Osteoblast (primary cell): ENCODE measurements at regions not wholly inside any gene's neighbourhood (a gene's known extent, or its start where the extent isn't known, plus 50 kb on each side); places are given as distances from the start of the nearest gene placed in this dataset.

ENCODE experiments used
- DNase-seq: peaks from one replicate; pipeline ENCODE4 v3.0.0; 2011; ENCODE audit warnings: low spot score, mixed read lengths; ENCODE audit not compliant: insufficient read length; ENCODE audit errors: missing footprints
- H2AFZ ChIP-seq: 2 replicates; pipeline ENCODE4 v1.6.0; 2011; ENCODE audit warnings: mild to moderate bottlenecking, low read length
- H3K27ac ChIP-seq: 2 replicates; pipeline ENCODE4 v1.5.1; 2011; ENCODE audit warnings: mild to moderate bottlenecking, low read depth, low read length, moderate library complexity
- H3K27me3 ChIP-seq: 2 replicates; pipeline ENCODE4 v1.6.0; 2012; ENCODE audit warnings: mild to moderate bottlenecking, control low read depth, inconsistent platforms, low read length, moderate library complexity; ENCODE audit not compliant: insufficient read depth
- H3K36me3 ChIP-seq: 2 replicates; pipeline ENCODE4 v1.5.1; 2011; ENCODE audit warnings: mild to moderate bottlenecking, low read length, control low read depth, moderate library complexity; ENCODE audit not compliant: insufficient read depth
- H3K4me1 ChIP-seq: 2 replicates; pipeline ENCODE4 v1.5.1; 2011; ENCODE audit warnings: mild to moderate bottlenecking, low read length, control low read depth, moderate library complexity; ENCODE audit not compliant: insufficient read depth
- H3K4me2 ChIP-seq: 2 replicates; pipeline ENCODE4 v1.6.0; 2011; ENCODE audit warnings: mild to moderate bottlenecking, low read length; ENCODE audit not compliant: insufficient read depth
- H3K4me3 ChIP-seq: fragments of 200-600 bp; sonication (generic); 3 replicates; pipeline ENCODE4 v1.5.1; 2012; ENCODE audit warnings: mild to moderate bottlenecking, low read length, inconsistent platforms; ENCODE audit not compliant: insufficient read depth
- H3K79me2 ChIP-seq: 2 replicates; pipeline ENCODE4 v1.6.0; 2012; ENCODE audit warnings: mild to moderate bottlenecking, low read length, control low read depth, inconsistent platforms; ENCODE audit not compliant: insufficient read depth
- H3K9me3 ChIP-seq: 2 replicates; pipeline ENCODE4 v1.5.1; 2011; ENCODE audit warnings: low read depth, low read length, control low read depth
- H4K20me1 ChIP-seq: 2 replicates; pipeline ENCODE4 v1.6.0; 2012; ENCODE audit warnings: mild to moderate bottlenecking, low read length, control low read depth; ENCODE audit not compliant: insufficient read depth
- CTCF ChIP-seq: IDR thresholded peaks from 2 replicates; pipeline ENCODE4 v1.5.1; 2011; ENCODE audit warnings: mild to moderate bottlenecking, low read depth, low read length, moderate library complexity; ENCODE audit errors: extremely low read depth

DNA sequence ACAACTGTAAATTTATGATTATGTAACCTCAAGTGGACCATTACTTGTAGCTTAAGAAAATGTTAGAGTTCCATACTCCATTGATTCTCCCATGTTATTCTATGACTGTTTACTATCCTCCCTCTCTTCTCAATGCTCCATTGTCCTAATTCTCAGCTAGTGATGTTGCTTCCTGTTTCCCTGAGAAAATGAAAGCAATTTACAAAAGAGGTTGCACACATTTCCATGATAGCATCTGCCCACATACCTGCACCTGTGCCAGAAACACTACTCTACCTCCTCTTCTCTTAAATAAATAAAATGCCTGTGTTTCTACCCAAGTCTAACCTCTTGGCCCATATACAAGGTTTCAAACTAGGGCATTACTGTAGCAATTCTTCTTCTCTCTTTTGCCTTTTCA lies 1620.9 kb downstream of the FAM181B start:
- no peak overlapping the region for H3K4me2 ChIP-seq
- H3K27me3 ChIP-seq = no peaks in the 10 kb centered on the region
- H3K4me3 ChIP-seq = no peak overlapping the region
- H3K27ac ChIP-seq = no peak overlapping the region
- no peaks in the 10 kb centered on the region for H3K79me2 ChIP-seq
- H4K20me1 ChIP-seq = no peaks in the 10 kb centered on the region
- no peak for TF ChIP-seq CTCF
- H3K36me3 ChIP-seq = no peaks in the 10 kb centered on the region
- H3K9me3 ChIP-seq = no peaks in the 10 kb centered on the region
- H2AFZ ChIP-seq = no peak overlapping the region
- no peak for DNase-seq
- H3K4me1 ChIP-seq = no peaks in the 10 kb centered on the region

DNA sequence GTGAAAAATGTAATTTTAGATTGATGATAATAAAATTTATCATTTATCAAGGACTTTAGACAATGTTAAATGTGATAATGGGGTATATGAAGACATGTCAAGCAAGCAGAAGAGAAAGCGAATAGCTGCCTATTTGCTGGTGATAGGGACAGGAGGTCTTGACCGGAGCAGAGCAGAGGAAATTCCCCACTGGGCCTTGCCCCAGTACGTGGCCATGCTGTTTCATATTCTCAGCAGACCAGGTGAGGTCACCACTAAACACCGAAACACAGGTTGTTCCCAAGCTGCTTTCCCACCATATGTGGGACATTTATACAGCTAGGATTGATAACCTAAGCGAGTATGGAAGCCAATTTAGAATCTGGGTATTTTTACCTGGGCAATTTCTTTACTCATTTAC lies 1629.6 kb downstream of the FAM181B start:
- Histone ChIP-seq H3K79me2 (no peaks in the 10 kb centered on the region), H3K4me2 (no peak overlapping the region), H3K27me3 (no peaks in the 10 kb centered on the region), H3K36me3 (no peaks in the 10 kb centered on the region), H3K4me3 (no peak overlapping the region), H4K20me1 (no peaks in the 10 kb centered on the region), H3K27ac (no peak overlapping the region), H3K4me1 (no peaks in the 10 kb centered on the region), H2AFZ (no peak overlapping the region), H3K9me3 (no peaks in the 10 kb centered on the region)
- TF ChIP-seq CTCF = no peak
- DNase-seq = no peak

GRCh38 chr11:81098471-81098870 lies 1635.2 kb downstream of the FAM181B start:
- Histone ChIP-seq H3K27me3 (no peaks in the 10 kb centered on the region), H3K4me2 (no peak overlapping the region), H3K27ac (no peak overlapping the region), H3K36me3 (no peaks in the 10 kb centered on the region), H3K4me1 (no peaks in the 10 kb centered on the region), H3K79me2 (no peaks in the 10 kb centered on the region), H2AFZ (no peak overlapping the region), H3K4me3 (no peak overlapping the region), H3K9me3 (no peaks in the 10 kb centered on the region), H4K20me1 (no peaks in the 10 kb centered on the region)
- no peak for TF ChIP-seq CTCF
- DNase-seq = no peak

DNA sequence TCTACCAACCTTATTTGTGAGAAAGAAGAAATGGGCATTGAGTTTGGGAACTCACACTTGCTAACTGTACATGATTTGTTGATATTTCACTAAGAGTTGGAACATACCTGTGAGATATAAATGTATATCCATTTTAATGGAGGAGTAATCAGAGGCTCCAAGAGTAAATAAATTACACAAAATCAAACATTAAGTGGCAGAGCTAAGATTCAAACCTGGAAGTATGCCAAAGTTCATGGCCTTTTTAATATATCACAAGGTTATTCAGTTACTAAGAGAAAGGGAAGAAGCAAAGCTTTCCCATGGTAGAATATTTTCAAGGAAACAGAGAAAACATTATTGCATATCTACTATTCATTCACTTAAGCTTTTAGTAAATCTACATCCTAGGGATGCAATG lies 1641.1 kb downstream of the FAM181B start:
- Histone ChIP-seq H3K36me3 (no peaks in the 10 kb centered on the region), H3K27ac (no peak overlapping the region), H4K20me1 (no peaks in the 10 kb centered on the region), H3K4me2 (no peak overlapping the region), H3K9me3 (no peaks in the 10 kb centered on the region), H2AFZ (no peak overlapping the region), H3K79me2 (no peaks in the 10 kb centered on the region), H3K27me3 (no peaks in the 10 kb centered on the region), H3K4me1 (no peaks in the 10 kb centered on the region), H3K4me3 (no peak overlapping the region)
- DNase-seq = no peak
- TF ChIP-seq CTCF = no peak
